ENCODE measurements at regions not wholly inside any gene's neighbourhood (a gene's known extent, or its start where the extent isn't known, plus 50 kb on each side); places are given as distances from the start of the nearest gene placed in this dataset.

DNA sequence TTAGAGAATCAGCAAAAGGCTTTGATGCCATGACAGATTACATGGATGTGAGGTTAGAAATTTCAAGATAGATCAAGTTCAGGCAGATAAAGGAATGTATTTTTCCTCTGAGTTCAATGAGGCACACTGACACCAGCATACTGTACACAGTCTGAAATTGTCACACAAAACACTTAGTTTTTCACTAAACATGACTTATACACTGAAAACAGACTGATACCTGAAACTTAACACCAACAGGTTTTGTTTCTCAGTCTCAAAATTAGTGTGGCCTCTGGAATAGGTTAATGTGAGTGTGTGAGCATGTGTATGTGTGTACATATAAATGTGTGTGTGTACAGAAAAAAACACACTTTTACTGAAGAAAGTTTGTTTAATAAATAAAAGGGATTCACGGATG is 129.9 kb upstream of the SLITRK2 start:
- no TSS peak for BruUV-seq (replicated peaks)
- Mint-ChIP-seq H3K27me3 (ENCODE audit: unreplicated experiment) (no peaks in the 10 kb centered on the region), H3K4me1 (ENCODE audit: low read depth, unreplicated experiment) (no peaks in the 10 kb centered on the region), H3K27ac (ENCODE audit: unreplicated experiment) (no peak overlapping the region), H3K4me3 (ENCODE audit: low read depth, unreplicated experiment) (no peak overlapping the region), H3K9me3 (ENCODE audit: low read depth, unreplicated experiment) (peaks cover 14% of the 10 kb centered on the region), H3K36me3 (ENCODE audit: insufficient read depth, unreplicated experiment) (no peaks in the 10 kb centered on the region)
- TF ChIP-seq, protein P1, sequence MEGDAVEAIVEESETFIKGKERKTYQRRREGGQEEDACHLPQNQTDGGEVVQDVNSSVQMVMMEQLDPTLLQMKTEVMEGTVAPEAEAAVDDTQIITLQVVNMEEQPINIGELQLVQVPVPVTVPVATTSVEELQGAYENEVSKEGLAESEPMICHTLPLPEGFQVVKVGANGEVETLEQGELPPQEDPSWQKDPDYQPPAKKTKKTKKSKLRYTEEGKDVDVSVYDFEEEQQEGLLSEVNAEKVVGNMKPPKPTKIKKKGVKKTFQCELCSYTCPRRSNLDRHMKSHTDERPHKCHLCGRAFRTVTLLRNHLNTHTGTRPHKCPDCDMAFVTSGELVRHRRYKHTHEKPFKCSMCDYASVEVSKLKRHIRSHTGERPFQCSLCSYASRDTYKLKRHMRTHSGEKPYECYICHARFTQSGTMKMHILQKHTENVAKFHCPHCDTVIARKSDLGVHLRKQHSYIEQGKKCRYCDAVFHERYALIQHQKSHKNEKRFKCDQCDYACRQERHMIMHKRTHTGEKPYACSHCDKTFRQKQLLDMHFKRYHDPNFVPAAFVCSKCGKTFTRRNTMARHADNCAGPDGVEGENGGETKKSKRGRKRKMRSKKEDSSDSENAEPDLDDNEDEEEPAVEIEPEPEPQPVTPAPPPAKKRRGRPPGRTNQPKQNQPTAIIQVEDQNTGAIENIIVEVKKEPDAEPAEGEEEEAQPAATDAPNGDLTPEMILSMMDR (IDR thresholded peaks at IDR 0.05; ENCODE audit: unreplicated experiment), result no peak
- intact Hi-C loops (cut with micrococcal nuclease; ENCODE audit: unreplicated experiment), result no loop called here
- no peak for DNase-seq
- CTCF ChIA-PET, result no interaction called here

DNA sequence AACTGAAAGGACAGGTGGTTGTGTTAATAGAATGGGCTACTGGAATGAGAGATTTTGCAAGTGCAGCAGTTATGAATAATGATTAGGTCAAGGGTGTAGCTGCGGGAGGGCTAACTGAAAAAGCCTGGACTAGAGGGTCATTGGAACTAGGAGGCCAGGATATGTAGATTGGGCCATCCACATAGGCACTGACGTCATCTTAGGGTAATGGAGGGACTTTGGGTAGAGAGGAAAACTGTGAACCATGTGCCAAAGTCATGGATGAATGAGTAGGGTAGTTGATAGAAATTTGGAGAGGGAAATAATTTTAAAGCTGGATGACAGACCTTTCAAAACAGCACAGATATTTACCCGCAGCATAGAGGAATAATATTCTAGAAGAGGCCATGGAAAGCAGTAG is 123.6 kb upstream of the SLITRK2 start:
- no peaks in the 10 kb centered on the region for H3K4me1 Mint-ChIP-seq (ENCODE audit: low read depth, unreplicated experiment)
- H3K4me3 Mint-ChIP-seq (ENCODE audit: low read depth, unreplicated experiment), result no peak overlapping the region
- CTCF ChIA-PET, result no interaction called here
- peaks cover 18% of the 10 kb centered on the region for H3K9me3 Mint-ChIP-seq (ENCODE audit: low read depth, unreplicated experiment)
- DNase-seq, result no peak
- intact Hi-C loops (cut with micrococcal nuclease; ENCODE audit: unreplicated experiment), result no loop called here
- no TSS peak for BruUV-seq (replicated peaks)
- no peaks in the 10 kb centered on the region for H3K27me3 Mint-ChIP-seq (ENCODE audit: unreplicated experiment)
- TF ChIP-seq, protein P1 (IDR thresholded peaks at IDR 0.05; ENCODE audit: unreplicated experiment), result no peak
- H3K36me3 Mint-ChIP-seq (ENCODE audit: insufficient read depth, unreplicated experiment), result no peaks in the 10 kb centered on the region
- H3K27ac Mint-ChIP-seq (ENCODE audit: unreplicated experiment), result no peak overlapping the region

DNA sequence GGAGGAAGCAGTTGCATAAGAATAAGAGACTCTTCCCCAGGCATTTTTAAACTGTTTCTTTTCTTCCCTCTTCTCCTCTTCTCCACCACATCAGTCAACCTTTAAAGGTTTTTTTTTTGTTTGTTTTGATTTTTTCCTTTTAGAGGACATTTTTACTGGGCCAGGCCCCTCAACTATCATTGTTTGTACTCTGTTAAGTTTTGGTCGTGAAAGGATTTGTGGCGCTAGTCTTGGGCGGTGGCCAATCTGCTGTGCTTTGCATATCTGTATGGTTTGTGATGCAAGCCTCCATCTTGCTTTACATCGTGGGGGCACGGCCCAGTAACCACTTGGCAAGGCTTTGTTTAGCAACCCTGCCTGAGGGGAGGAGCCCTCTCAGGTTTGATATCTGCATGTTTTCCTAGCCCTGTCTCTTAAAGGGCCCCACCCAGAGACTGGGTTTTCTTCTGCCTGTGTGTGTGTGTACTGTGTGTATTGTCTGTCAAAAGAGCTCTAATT is 101.9 kb upstream of the SLITRK2 start:
- Mint-ChIP-seq H3K27me3 (ENCODE audit: unreplicated experiment) (no peaks in the 10 kb centered on the region), H3K9me3 (ENCODE audit: low read depth, unreplicated experiment) (peaks cover 1% of the 10 kb centered on the region), H3K4me1 (ENCODE audit: low read depth, unreplicated experiment) (no peaks in the 10 kb centered on the region), H3K36me3 (ENCODE audit: insufficient read depth, unreplicated experiment) (no peaks in the 10 kb centered on the region), H3K4me3 (ENCODE audit: low read depth, unreplicated experiment) (no peak overlapping the region), H3K27ac (ENCODE audit: unreplicated experiment) (no peak overlapping the region)
- BruUV-seq (replicated peaks), result no TSS peak
- intact Hi-C loops (cut with micrococcal nuclease; ENCODE audit: unreplicated experiment), result no loop called here
- no peak for DNase-seq
- CTCF ChIA-PET, result no interaction called here
- TF ChIP-seq, protein P1 (IDR thresholded peaks at IDR 0.05; ENCODE audit: unreplicated experiment), result no peak

DNA sequence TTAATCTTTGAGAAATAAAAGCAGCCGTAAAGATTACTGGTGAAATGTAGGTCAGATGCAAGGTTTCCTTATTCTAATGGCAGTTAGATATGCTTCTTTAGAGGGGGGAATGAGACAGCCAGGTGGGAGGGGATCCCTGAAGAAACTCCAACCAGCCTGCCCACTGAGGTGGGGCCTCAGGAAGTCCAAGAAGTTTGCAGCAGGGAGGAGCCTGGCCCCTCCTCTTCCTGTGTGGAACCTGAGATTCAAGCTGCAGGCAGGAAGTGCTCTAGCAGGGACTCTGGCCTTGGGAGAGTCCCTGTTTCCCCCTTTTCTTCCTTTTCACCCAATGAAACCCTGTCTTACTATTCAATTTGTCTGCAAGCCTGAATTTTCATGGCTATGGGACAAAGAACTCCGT is 101.4 kb upstream of the SLITRK2 start:
- H3K4me3 Mint-ChIP-seq (ENCODE audit: low read depth, unreplicated experiment), result no peak overlapping the region
- H3K9me3 Mint-ChIP-seq (ENCODE audit: low read depth, unreplicated experiment), result peaks cover 3% of the 10 kb centered on the region
- H3K4me1 Mint-ChIP-seq (ENCODE audit: low read depth, unreplicated experiment), result no peaks in the 10 kb centered on the region

More for the DNA sequence above, 101.4 kb upstream of the SLITRK2 start:
- TF ChIP-seq, protein P1 (IDR thresholded peaks at IDR 0.05; ENCODE audit: unreplicated experiment), result no peak
- CTCF ChIA-PET, result no interaction called here
- BruUV-seq (replicated peaks), result no TSS peak
- Mint-ChIP-seq H3K27me3 (ENCODE audit: unreplicated experiment) (no peaks in the 10 kb centered on the region), H3K27ac (ENCODE audit: unreplicated experiment) (no peak overlapping the region), H3K36me3 (ENCODE audit: insufficient read depth, unreplicated experiment) (no peaks in the 10 kb centered on the region)
- DNase-seq, result no peak
- intact Hi-C loops (cut with micrococcal nuclease; ENCODE audit: unreplicated experiment), result no loop called here
